GM21528 (cell line): ENCODE measurements at regions not wholly inside any gene's neighbourhood (a gene's known extent, or its start where the extent isn't known, plus 50 kb on each side); places are given as distances from the start of the nearest gene placed in this dataset.
"Not testable (repeated sequence)": the region's sequence is repeated elsewhere in the genome, so short reads cannot be mapped to it uniquely, and the experiment has no call there.

ENCODE experiments used
- ATAC-seq: cut with Tn5 transposase; IDR thresholded peaks from one replicate; pipeline ENCODE4 v1.9.1; 2021; ENCODE audit warnings: mild to moderate bottlenecking, moderate library complexity; ENCODE audit not compliant: unreplicated experiment, low FRiP score

- no peak for ATAC-seq
Measured at GRCh38 chr7:3159039-3159438, 115.4 kb upstream of the CARD11 start.

- no peak for ATAC-seq
Measured at GRCh38 chr7:3159445-3159844, 115.8 kb upstream of the CARD11 start.

- not testable (repeated sequence) for ATAC-seq
Measured at GRCh38 chr7:3159926-3160325, 116.3 kb upstream of the CARD11 start.

- no peak for ATAC-seq
Measured at GRCh38 chr7:3162289-3162688, 118.6 kb upstream of the CARD11 start.

- ATAC-seq: not testable (repeated sequence)
Measured at GRCh38 chr7:3162798-3163197, 119.1 kb upstream of the CARD11 start.

- no peak for ATAC-seq
Measured at GRCh38 chr7:3164380-3164792, 120.7 kb upstream of the CARD11 start.

GRCh38 chr7:3165681-3166580, 122.3 kb upstream of the CARD11 start:
- no peak for ATAC-seq

GRCh38 chr7:3167551-3167950, 123.9 kb upstream of the CARD11 start:
- ATAC-seq: no peak

- no peak for ATAC-seq
Measured at GRCh38 chr7:3168370-3168769, 124.7 kb upstream of the CARD11 start.

GRCh38 chr7:3168869-3169268, 125.2 kb upstream of the CARD11 start:
- no peak for ATAC-seq

GRCh38 chr7:3172768-3173280, 128.2 kb upstream of the SDK1 start:
- ATAC-seq: no peak

GRCh38 chr7:3174515-3175284, 126.4 kb upstream of the SDK1 start:
- no peak for ATAC-seq

GRCh38 chr7:3175285-3175902, 125.7 kb upstream of the SDK1 start:
- ATAC-seq: no peak

- ATAC-seq: no peak
Measured at GRCh38 chr7:3176112-3177000, 124.7 kb upstream of the SDK1 start.

GRCh38 chr7:3177271-3177670, 123.8 kb upstream of the SDK1 start:
- no peak for ATAC-seq

GRCh38 chr7:3179456-3179855, 121.6 kb upstream of the SDK1 start:
- ATAC-seq: no peak

GRCh38 chr7:3180604-3181003, 120.4 kb upstream of the SDK1 start:
- no peak for ATAC-seq

GRCh38 chr7:3182055-3182454, 119.0 kb upstream of the SDK1 start:
- ATAC-seq: not testable (repeated sequence)

- no peak for ATAC-seq
Measured at GRCh38 chr7:3187444-3188040, 113.5 kb upstream of the SDK1 start.

- ATAC-seq: no peak
Measured at GRCh38 chr7:3188946-3189345, 112.1 kb upstream of the SDK1 start.
